ENCODE measurements at regions not wholly inside any gene's neighbourhood (a gene's known extent, or its start where the extent isn't known, plus 50 kb on each side); places are given as distances from the start of the nearest gene placed in this dataset.

DNA sequence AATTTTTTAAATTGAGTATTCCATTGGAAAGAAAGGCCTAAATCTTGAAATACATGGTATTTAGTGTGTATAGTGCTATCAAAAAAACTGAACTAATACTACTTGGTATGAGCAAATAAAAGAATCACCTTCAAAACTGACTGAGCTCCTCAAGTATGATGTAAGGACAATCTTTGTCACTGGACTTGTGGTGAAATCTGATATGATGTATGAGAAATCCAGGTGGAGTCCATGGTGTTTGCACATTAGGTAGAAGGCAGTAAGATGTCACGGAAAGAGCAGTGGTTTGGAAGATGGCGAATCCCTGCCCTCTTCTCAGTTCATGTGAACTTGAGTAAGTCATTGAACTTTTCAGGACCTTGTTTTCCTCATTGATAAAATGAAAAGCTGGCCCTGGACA, 62.1 kb upstream of the COL1A2 start:
- TF ChIP-seq, protein P1, sequence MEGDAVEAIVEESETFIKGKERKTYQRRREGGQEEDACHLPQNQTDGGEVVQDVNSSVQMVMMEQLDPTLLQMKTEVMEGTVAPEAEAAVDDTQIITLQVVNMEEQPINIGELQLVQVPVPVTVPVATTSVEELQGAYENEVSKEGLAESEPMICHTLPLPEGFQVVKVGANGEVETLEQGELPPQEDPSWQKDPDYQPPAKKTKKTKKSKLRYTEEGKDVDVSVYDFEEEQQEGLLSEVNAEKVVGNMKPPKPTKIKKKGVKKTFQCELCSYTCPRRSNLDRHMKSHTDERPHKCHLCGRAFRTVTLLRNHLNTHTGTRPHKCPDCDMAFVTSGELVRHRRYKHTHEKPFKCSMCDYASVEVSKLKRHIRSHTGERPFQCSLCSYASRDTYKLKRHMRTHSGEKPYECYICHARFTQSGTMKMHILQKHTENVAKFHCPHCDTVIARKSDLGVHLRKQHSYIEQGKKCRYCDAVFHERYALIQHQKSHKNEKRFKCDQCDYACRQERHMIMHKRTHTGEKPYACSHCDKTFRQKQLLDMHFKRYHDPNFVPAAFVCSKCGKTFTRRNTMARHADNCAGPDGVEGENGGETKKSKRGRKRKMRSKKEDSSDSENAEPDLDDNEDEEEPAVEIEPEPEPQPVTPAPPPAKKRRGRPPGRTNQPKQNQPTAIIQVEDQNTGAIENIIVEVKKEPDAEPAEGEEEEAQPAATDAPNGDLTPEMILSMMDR (IDR thresholded peaks at IDR 0.05): no peak
- TF ChIP-seq POLR2A (IDR thresholded peaks at IDR 0.05): no peak
- TF ChIP-seq POLR2AphosphoS5 (IDR thresholded peaks at IDR 0.05): no peak
- no peak for TF ChIP-seq EP300 (IDR thresholded peaks at IDR 0.05)
